Kidney (tissue), 13 donors: ENCODE measurements at regions not wholly inside any gene's neighbourhood (a gene's known extent, or its start where the extent isn't known, plus 50 kb on each side); places are given as distances from the start of the nearest gene placed in this dataset.

Experiments used
- DNase-seq, 5 donors: peaks; one replicate each; pipeline ENCODE4 v3.0.0-alpha.2; 2013 to 2020
- FAIRE-seq: peaks from 2 replicates; lab custom pipeline; 2012; peaks lifted over from hg19 to GRCh38; lab: Jason Lieb, UNC
- H3K27ac ChIP-seq, 2 donors: one replicate each; pipeline ENCODE4 v1.7.0; 2013; ENCODE audit warnings: low read depth in 2 of 2, low read length in 2 of 2, inconsistent platforms in 1 of 2
- H3K27me3 ChIP-seq: one replicate; pipeline ENCODE4 v1.7.1; 2013; ENCODE audit warnings: low read length, inconsistent platforms; ENCODE audit not compliant: control insufficient read depth, insufficient read depth
- H3K36me3 ChIP-seq, 3 donors: one replicate each; pipeline versions ENCODE4 v1.7.0 to v1.7.1; 2013; ENCODE audit warnings: low read length in 3 of 3, control low read depth in 1 of 3, inconsistent platforms in 1 of 3; ENCODE audit not compliant: insufficient read depth in 3 of 3, control insufficient read depth in 2 of 3
- H3K4me1 ChIP-seq, 3 donors: one replicate each; pipeline versions ENCODE4 v1.7.0 to v1.7.1; 2013; ENCODE audit warnings: low read length in 3 of 3, inconsistent platforms in 1 of 3, low read depth in 1 of 3; ENCODE audit not compliant: control insufficient read depth in 2 of 3, insufficient read depth in 2 of 3
- H3K4me3 ChIP-seq, 3 donors: one replicate each; pipeline versions ENCODE4 v1.7.0 to v1.8.1; 2013; ENCODE audit warnings: low read length in 3 of 3, control low read depth in 1 of 3, inconsistent platforms in 1 of 3
- H3K9ac ChIP-seq, 3 donors: one replicate each; pipeline versions ENCODE4 v1.7.0 to v1.7.1; 2013; ENCODE audit warnings: low read length in 3 of 3, control low read depth in 1 of 3, inconsistent platforms in 1 of 3
- H3K9me3 ChIP-seq, 3 donors: one replicate each; pipeline versions ENCODE4 v1.7.0 to v1.7.1; 2013; ENCODE audit warnings: low read length in 3 of 3, control low read depth in 1 of 3, inconsistent platforms in 1 of 3; ENCODE audit not compliant: control insufficient read depth in 2 of 3, insufficient read depth in 1 of 3
- intact Hi-C: fragments of 100-400 bp; cut with DNase I; formaldehyde crosslinking; loops from one replicate; pipeline ENCODE4 v1.11.1; 2022
- TF ChIP-seq, protein P1 (sequence below): IDR thresholded peaks from 3 replicates; pipeline ENCODE4 v1.5.1; 2012; ENCODE audit warnings: mild to moderate bottlenecking, moderate library complexity, borderline replicate concordance; ENCODE audit not compliant: insufficient read depth; ENCODE audit errors: extremely low read depth
- donor health status: control.
- donor health status: control.
- donor health status: control.
- donor health status: control.
- donor health status: control.
- donor health status: DM: yes; HTN: yes; CAD: no.
- donor health status: Normal renal cell carcinoma (clear cell type).

GRCh38 chr2:4464634-4465266 lies 761.4 kb downstream of the DCDC2C start:
- intact Hi-C loops, result no loop called here
- no peak for FAIRE-seq
- TF ChIP-seq, protein P1, sequence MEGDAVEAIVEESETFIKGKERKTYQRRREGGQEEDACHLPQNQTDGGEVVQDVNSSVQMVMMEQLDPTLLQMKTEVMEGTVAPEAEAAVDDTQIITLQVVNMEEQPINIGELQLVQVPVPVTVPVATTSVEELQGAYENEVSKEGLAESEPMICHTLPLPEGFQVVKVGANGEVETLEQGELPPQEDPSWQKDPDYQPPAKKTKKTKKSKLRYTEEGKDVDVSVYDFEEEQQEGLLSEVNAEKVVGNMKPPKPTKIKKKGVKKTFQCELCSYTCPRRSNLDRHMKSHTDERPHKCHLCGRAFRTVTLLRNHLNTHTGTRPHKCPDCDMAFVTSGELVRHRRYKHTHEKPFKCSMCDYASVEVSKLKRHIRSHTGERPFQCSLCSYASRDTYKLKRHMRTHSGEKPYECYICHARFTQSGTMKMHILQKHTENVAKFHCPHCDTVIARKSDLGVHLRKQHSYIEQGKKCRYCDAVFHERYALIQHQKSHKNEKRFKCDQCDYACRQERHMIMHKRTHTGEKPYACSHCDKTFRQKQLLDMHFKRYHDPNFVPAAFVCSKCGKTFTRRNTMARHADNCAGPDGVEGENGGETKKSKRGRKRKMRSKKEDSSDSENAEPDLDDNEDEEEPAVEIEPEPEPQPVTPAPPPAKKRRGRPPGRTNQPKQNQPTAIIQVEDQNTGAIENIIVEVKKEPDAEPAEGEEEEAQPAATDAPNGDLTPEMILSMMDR, result no peak
- H3K9ac ChIP-seq, result no peak overlapping the region
- no peaks in the 10 kb centered on the region for H3K4me1 ChIP-seq
- H3K36me3 ChIP-seq, result no peaks in the 10 kb centered on the region
- H3K27me3 ChIP-seq, result no peaks in the 10 kb centered on the region
- H3K4me3 ChIP-seq, result no peak overlapping the region
- no peak overlapping the region for H3K27ac ChIP-seq
- H3K9me3 ChIP-seq, result no peaks in the 10 kb centered on the region
- no peak for DNase-seq

- H3K9me3 ChIP-seq, result no peaks in the 10 kb centered on the region
- FAIRE-seq (no peak), DNase-seq (no peak)
- H3K9ac ChIP-seq, result no peak overlapping the region
- no peak overlapping the region for H3K27ac ChIP-seq
- no peaks in the 10 kb centered on the region for H3K27me3 ChIP-seq
- intact Hi-C loops, result no loop called here
- H3K4me1 ChIP-seq, result no peaks in the 10 kb centered on the region
- H3K36me3 ChIP-seq, result no peaks in the 10 kb centered on the region
- TF ChIP-seq, protein P1, result no peak
- no peak overlapping the region for H3K4me3 ChIP-seq
Measured at GRCh38 chr2:4465671-4466070, 762.3 kb downstream of the DCDC2C start.

DNA sequence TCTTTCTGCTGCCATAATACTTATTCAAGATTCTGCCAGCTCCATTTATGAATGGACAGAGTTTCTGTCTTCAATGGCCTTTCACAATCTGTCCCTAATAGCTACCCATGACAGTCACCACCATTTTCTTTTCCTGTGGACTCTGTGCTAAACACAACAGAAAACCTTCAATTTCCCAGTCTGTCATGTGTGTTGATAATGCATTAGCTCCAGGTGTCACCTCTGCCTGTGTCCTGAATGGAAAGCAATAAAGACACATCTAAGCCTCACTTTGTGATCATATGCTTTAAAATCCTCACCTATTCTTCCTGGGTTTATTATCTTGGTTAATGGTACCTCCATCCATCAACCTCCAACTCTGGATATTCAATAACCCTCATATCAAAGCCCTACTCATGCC lies 772.2 kb downstream of the DCDC2C start:
- TF ChIP-seq, protein P1, result no peak
- no peak for DNase-seq
- no peak overlapping the region for H3K4me3 ChIP-seq
- no peaks in the 10 kb centered on the region for H3K36me3 ChIP-seq
- no peak overlapping the region for H3K27ac ChIP-seq
- FAIRE-seq, result no peak
- H3K4me1 ChIP-seq, result no peaks in the 10 kb centered on the region
- no peak overlapping the region for H3K9ac ChIP-seq
- intact Hi-C loops, result no loop called here
- H3K9me3 ChIP-seq, result no peaks in the 10 kb centered on the region
- H3K27me3 ChIP-seq, result no peaks in the 10 kb centered on the region

DNA sequence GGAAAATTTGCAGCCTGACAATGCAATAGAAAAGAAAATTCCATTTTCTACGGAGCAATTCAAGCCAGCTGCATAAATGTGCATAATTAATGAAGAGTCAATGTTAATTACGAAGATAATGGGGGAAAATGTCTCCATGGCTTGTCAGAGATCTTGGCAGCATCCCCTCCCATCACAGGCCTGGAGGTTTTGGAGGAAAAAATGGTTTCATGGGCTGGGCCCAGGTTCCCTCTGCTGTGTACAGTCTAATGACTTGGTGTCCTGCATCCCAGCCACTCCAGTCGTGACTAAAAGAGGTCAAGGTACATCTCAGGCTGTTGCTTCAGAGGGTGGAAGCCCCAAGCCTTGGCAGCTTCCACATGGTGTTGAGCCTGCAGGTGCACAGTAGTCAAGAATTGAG lies 779.7 kb downstream of the DCDC2C start:
- DNase-seq (no peak), FAIRE-seq (no peak)
- H3K9me3 ChIP-seq, result peaks cover 0 to 3% (median 0%) of the 10 kb centered on the region in 3 donors
- H3K36me3 ChIP-seq, result no peaks in the 10 kb centered on the region
- H3K27me3 ChIP-seq, result no peaks in the 10 kb centered on the region
- no peak overlapping the region for H3K4me3 ChIP-seq
- no peak overlapping the region for H3K27ac ChIP-seq
- H3K4me1 ChIP-seq, result no peaks in the 10 kb centered on the region
- H3K9ac ChIP-seq, result no peak overlapping the region
- TF ChIP-seq, protein P1, result no peak
- intact Hi-C loops, result no loop called here
